ENCODE measurements at regions not wholly inside any gene's neighbourhood (a gene's known extent, or its start where the extent isn't known, plus 50 kb on each side); places are given as distances from the start of the nearest gene placed in this dataset.

GRCh38 chr10:100670368-100670767, 75.0 kb upstream of the PAX2 start:
- no peaks in the 10 kb centered on the region for H3K36me3 ChIP-seq (ENCODE audit: control insufficient read depth, low read depth, low read length)
- peaks cover 81% of the 10 kb centered on the region for H3K27me3 ChIP-seq (ENCODE audit: control insufficient read depth, insufficient read depth, low read length)
- no peak overlapping the region for H3K9ac ChIP-seq (ENCODE audit: low read length)
- H3K4me1 ChIP-seq (ENCODE audit: control insufficient read depth, low read depth, low read length) = peaks cover 8% of the 10 kb centered on the region
- H3K4me3 ChIP-seq (ENCODE audit: low read length) = peak overlapping the region; percentile 37
- H3K27ac ChIP-seq (ENCODE audit: low read length) = no peak overlapping the region
- no peaks in the 10 kb centered on the region for H3K9me3 ChIP-seq (ENCODE audit: control insufficient read depth, low read depth, low read length)

GRCh38 chr10:100670828-100671479, 74.4 kb upstream of the PAX2 start:
- H3K27ac ChIP-seq (ENCODE audit: low read length) = no peak overlapping the region
- no peaks in the 10 kb centered on the region for H3K9me3 ChIP-seq (ENCODE audit: control insufficient read depth, low read depth, low read length)
- H3K4me1 ChIP-seq (ENCODE audit: control insufficient read depth, low read depth, low read length) = peaks cover 8% of the 10 kb centered on the region
- H3K4me3 ChIP-seq (ENCODE audit: low read length) = peak overlapping the region; percentile 37
- H3K9ac ChIP-seq (ENCODE audit: low read length) = no peak overlapping the region
- no peaks in the 10 kb centered on the region for H3K36me3 ChIP-seq (ENCODE audit: control insufficient read depth, low read depth, low read length)
- peaks cover 81% of the 10 kb centered on the region for H3K27me3 ChIP-seq (ENCODE audit: control insufficient read depth, insufficient read depth, low read length)

GRCh38 chr10:100672199-100672598, 73.2 kb upstream of the PAX2 start:
- H3K9me3 ChIP-seq (ENCODE audit: control insufficient read depth, low read depth, low read length) = no peaks in the 10 kb centered on the region
- no peak overlapping the region for H3K9ac ChIP-seq (ENCODE audit: low read length)
- H3K27me3 ChIP-seq (ENCODE audit: control insufficient read depth, insufficient read depth, low read length) = peaks cover 77% of the 10 kb centered on the region
- H3K4me3 ChIP-seq (ENCODE audit: low read length) = no peak overlapping the region
- H3K4me1 ChIP-seq (ENCODE audit: control insufficient read depth, low read depth, low read length) = peaks cover 8% of the 10 kb centered on the region
- no peak overlapping the region for H3K27ac ChIP-seq (ENCODE audit: low read length)
- H3K36me3 ChIP-seq (ENCODE audit: control insufficient read depth, low read depth, low read length) = no peaks in the 10 kb centered on the region

GRCh38 chr10:100677290-100677945, 68.0 kb upstream of the PAX2 start:
- no peaks in the 10 kb centered on the region for H3K36me3 ChIP-seq (ENCODE audit: control insufficient read depth, low read depth, low read length)
- H3K9me3 ChIP-seq (ENCODE audit: control insufficient read depth, low read depth, low read length) = no peaks in the 10 kb centered on the region
- peaks cover 76% of the 10 kb centered on the region for H3K27me3 ChIP-seq (ENCODE audit: control insufficient read depth, insufficient read depth, low read length)
- peaks cover 11% of the 10 kb centered on the region for H3K4me1 ChIP-seq (ENCODE audit: control insufficient read depth, low read depth, low read length)
- H3K9ac ChIP-seq (ENCODE audit: low read length) = no peak overlapping the region
- H3K27ac ChIP-seq (ENCODE audit: low read length) = no peak overlapping the region
- no peak overlapping the region for H3K4me3 ChIP-seq (ENCODE audit: low read length)

GRCh38 chr10:100679327-100679726, 66.1 kb upstream of the PAX2 start:
- H3K9ac ChIP-seq (ENCODE audit: low read length) = no peak overlapping the region
- no peak overlapping the region for H3K4me3 ChIP-seq (ENCODE audit: low read length)
- peaks cover 19% of the 10 kb centered on the region for H3K4me1 ChIP-seq (ENCODE audit: control insufficient read depth, low read depth, low read length)
- no peaks in the 10 kb centered on the region for H3K9me3 ChIP-seq (ENCODE audit: control insufficient read depth, low read depth, low read length)
- H3K27me3 ChIP-seq (ENCODE audit: control insufficient read depth, insufficient read depth, low read length) = peaks cover 76% of the 10 kb centered on the region
- no peak overlapping the region for H3K27ac ChIP-seq (ENCODE audit: low read length)
- H3K36me3 ChIP-seq (ENCODE audit: control insufficient read depth, low read depth, low read length) = no peaks in the 10 kb centered on the region

GRCh38 chr10:100683004-100683403, 62.4 kb upstream of the PAX2 start:
- H3K9ac ChIP-seq (ENCODE audit: low read length) = no peak overlapping the region
- no peaks in the 10 kb centered on the region for H3K36me3 ChIP-seq (ENCODE audit: control insufficient read depth, low read depth, low read length)
- peaks cover 100% of the 10 kb centered on the region for H3K27me3 ChIP-seq (ENCODE audit: control insufficient read depth, insufficient read depth, low read length)
- no peak overlapping the region for H3K4me3 ChIP-seq (ENCODE audit: low read length)
- H3K9me3 ChIP-seq (ENCODE audit: control insufficient read depth, low read depth, low read length) = no peaks in the 10 kb centered on the region
- peaks cover 30% of the 10 kb centered on the region for H3K4me1 ChIP-seq (ENCODE audit: control insufficient read depth, low read depth, low read length)
- H3K27ac ChIP-seq (ENCODE audit: low read length) = no peak overlapping the region

- peak overlapping the region; percentile 11 for H3K4me3 ChIP-seq (ENCODE audit: low read length)
- H3K9ac ChIP-seq (ENCODE audit: low read length) = no peak overlapping the region
- H3K4me1 ChIP-seq (ENCODE audit: control insufficient read depth, low read depth, low read length) = peaks cover 30% of the 10 kb centered on the region
- H3K27ac ChIP-seq (ENCODE audit: low read length) = no peak overlapping the region
- peaks cover 100% of the 10 kb centered on the region for H3K27me3 ChIP-seq (ENCODE audit: control insufficient read depth, insufficient read depth, low read length)
- H3K9me3 ChIP-seq (ENCODE audit: control insufficient read depth, low read depth, low read length) = no peaks in the 10 kb centered on the region
- no peaks in the 10 kb centered on the region for H3K36me3 ChIP-seq (ENCODE audit: control insufficient read depth, low read depth, low read length)
These were observed 61.7 kb upstream of the PAX2 start for GRCh38 chr10:100683545-100684300.

GRCh38 chr10:100684688-100685235, 60.6 kb upstream of the PAX2 start:
- Histone ChIP-seq H3K9ac (ENCODE audit: low read length) (peak overlapping the region; percentile 12), H3K4me1 (ENCODE audit: control insufficient read depth, low read depth, low read length) (peaks cover 30% of the 10 kb centered on the region), H3K27ac (ENCODE audit: low read length) (no peak overlapping the region), H3K4me3 (ENCODE audit: low read length) (peak overlapping the region; percentile 42), H3K27me3 (ENCODE audit: control insufficient read depth, insufficient read depth, low read length) (peaks cover 99% of the 10 kb centered on the region), H3K36me3 (ENCODE audit: control insufficient read depth, low read depth, low read length) (no peaks in the 10 kb centered on the region), H3K9me3 (ENCODE audit: control insufficient read depth, low read depth, low read length) (no peaks in the 10 kb centered on the region)

- Histone ChIP-seq H3K27ac (ENCODE audit: low read length) (no peak overlapping the region), H3K9me3 (ENCODE audit: control insufficient read depth, low read depth, low read length) (no peaks in the 10 kb centered on the region), H3K9ac (ENCODE audit: low read length) (no peak overlapping the region), H3K36me3 (ENCODE audit: control insufficient read depth, low read depth, low read length) (no peaks in the 10 kb centered on the region), H3K27me3 (ENCODE audit: control insufficient read depth, insufficient read depth, low read length) (peaks cover 93% of the 10 kb centered on the region), H3K4me1 (ENCODE audit: control insufficient read depth, low read depth, low read length) (peaks cover 30% of the 10 kb centered on the region), H3K4me3 (ENCODE audit: low read length) (peak overlapping the region; percentile 42)
These were observed 60.1 kb upstream of the PAX2 start for GRCh38 chr10:100685331-100685730.

- no peak overlapping the region for H3K9ac ChIP-seq (ENCODE audit: low read length)
- no peaks in the 10 kb centered on the region for H3K36me3 ChIP-seq (ENCODE audit: control insufficient read depth, low read depth, low read length)
- no peak overlapping the region for H3K27ac ChIP-seq (ENCODE audit: low read length)
- peaks cover 83% of the 10 kb centered on the region for H3K27me3 ChIP-seq (ENCODE audit: control insufficient read depth, insufficient read depth, low read length)
- no peaks in the 10 kb centered on the region for H3K9me3 ChIP-seq (ENCODE audit: control insufficient read depth, low read depth, low read length)
- peaks cover 19% of the 10 kb centered on the region for H3K4me1 ChIP-seq (ENCODE audit: control insufficient read depth, low read depth, low read length)
- no peak overlapping the region for H3K4me3 ChIP-seq (ENCODE audit: low read length)
These were observed 58.0 kb upstream of the PAX2 start for GRCh38 chr10:100687143-100688003.

GRCh38 chr10:100688201-100688600, 57.2 kb upstream of the PAX2 start:
- Histone ChIP-seq H3K4me3 (ENCODE audit: low read length) (no peak overlapping the region), H3K36me3 (ENCODE audit: control insufficient read depth, low read depth, low read length) (no peaks in the 10 kb centered on the region), H3K27me3 (ENCODE audit: control insufficient read depth, insufficient read depth, low read length) (peaks cover 75% of the 10 kb centered on the region), H3K4me1 (ENCODE audit: control insufficient read depth, low read depth, low read length) (peaks cover 19% of the 10 kb centered on the region), H3K9me3 (ENCODE audit: control insufficient read depth, low read depth, low read length) (no peaks in the 10 kb centered on the region), H3K27ac (ENCODE audit: low read length) (no peak overlapping the region), H3K9ac (ENCODE audit: low read length) (no peak overlapping the region)

Data from iPS-18a (cell line).